GM21529 (cell line): ENCODE measurements at regions not wholly inside any gene's neighbourhood (a gene's known extent, or its start where the extent isn't known, plus 50 kb on each side); places are given as distances from the start of the nearest gene placed in this dataset.

Experiments
- ATAC-seq: cut with Tn5 transposase; IDR thresholded peaks from one replicate; pipeline ENCODE4 v1.9.1; 2021; ENCODE audit not compliant: unreplicated experiment

GRCh38 chr2:40886100-40886499, 434.2 kb upstream of the SLC8A1 start:
- ATAC-seq = no peak

- ATAC-seq = no peak
Measured at GRCh38 chr2:40886655-40887054, 434.8 kb upstream of the SLC8A1 start.

DNA sequence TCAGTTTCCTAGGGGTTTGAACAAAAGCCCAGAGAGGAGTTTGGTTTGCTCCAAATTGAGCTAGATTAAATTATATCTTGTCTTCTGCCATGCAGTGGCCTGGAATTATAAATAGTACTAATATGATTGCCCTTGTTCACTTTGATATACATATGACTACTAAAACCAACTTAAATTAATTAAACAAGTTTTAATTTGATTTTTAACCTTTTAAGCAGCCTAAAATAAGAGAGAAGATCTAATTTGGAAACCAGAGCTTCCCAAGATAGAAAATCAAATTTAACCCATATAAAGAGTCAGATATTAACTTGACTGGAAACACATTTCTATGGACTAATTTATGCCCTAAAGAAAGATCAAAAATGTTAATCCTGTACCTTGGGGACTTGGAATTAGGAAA, 444.5 kb upstream of the SLC8A1 start:
- ATAC-seq = no peak

DNA sequence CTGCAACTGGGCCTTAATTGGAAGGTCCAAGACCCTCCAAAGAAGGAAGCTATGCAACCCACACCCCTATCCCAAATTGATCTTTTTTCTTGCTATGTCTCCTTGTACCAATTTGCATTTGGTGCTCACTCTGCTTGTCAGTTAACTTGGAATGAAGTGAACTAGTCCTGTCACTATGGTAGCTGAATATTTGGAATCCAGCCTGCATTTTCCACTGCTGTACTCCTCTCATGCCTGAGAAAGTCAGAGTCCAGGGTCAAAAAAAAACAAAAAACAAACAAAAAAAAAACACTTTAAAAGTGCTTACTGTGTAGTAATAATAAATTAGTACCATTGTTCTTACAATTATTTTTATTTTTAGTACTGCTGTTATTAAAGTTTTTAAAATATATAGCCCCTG, 462.8 kb upstream of the SLC8A1 start:
- ATAC-seq = no peak

DNA sequence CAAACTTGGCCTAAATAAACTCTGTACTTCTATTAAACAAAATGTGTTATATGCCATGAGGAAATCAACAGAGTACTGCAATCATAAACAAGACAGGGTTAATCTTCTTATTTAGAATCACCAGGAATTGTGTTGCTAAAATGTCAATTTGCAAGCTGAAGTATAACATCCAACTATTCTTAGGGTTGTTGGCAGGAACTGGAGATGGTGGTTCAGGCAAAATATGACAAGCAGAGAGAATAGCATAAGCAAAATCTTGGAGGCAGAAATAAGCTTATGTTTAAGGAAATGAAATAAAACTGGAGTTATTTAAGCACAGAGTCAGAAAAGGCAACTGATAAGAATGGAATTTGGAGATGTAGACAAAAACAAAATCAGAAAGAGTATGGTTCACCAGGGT, 463.8 kb upstream of the SLC8A1 start:
- no peak for ATAC-seq

DNA sequence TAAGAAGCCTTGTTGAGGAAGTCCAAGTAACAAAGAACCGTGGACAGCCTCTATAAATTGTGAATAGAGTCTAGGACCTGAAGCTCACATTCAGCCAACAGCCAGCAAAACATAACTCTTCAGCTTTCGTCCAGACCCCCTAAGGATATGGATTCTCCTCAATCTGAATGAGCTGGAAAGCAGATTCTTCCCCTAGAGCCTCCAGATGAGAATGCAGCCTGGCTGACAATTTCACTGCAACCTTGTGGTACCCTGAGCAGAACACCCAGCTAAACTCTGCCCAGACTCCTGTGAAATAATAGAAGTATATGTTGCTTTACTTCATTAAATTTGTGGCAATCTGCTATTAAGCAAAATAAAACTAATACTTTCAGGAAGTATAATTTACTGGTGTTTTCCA, 483.5 kb upstream of the SLC8A1 start:
- ATAC-seq = no peak

GRCh38 chr2:40937284-40937683, 485.4 kb upstream of the SLC8A1 start:
- ATAC-seq = no peak

DNA sequence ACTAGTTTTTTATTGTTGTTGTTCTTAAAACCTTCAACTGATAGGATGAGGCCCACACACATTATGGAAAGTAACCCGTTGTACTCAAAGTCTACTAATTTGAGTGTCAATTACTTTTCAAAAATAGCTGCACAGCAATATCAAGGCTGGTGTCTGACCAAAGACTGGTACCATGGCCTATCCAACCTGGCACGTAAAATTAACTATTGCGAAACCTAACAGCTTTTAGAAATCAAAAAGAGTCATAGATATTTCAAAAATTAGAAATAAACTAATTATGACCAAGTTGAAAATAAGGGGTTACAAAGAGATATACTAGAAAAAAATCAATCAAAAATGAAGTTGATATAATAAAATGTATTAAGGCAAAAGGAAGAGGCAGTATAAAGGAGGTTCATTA, 501.5 kb upstream of the SLC8A1 start:
- no peak for ATAC-seq

GRCh38 chr2:40955042-40955441, 503.2 kb upstream of the SLC8A1 start:
- no peak for ATAC-seq

- no peak for ATAC-seq
Measured at GRCh38 chr2:40955635-40956034, 503.7 kb upstream of the SLC8A1 start.

DNA sequence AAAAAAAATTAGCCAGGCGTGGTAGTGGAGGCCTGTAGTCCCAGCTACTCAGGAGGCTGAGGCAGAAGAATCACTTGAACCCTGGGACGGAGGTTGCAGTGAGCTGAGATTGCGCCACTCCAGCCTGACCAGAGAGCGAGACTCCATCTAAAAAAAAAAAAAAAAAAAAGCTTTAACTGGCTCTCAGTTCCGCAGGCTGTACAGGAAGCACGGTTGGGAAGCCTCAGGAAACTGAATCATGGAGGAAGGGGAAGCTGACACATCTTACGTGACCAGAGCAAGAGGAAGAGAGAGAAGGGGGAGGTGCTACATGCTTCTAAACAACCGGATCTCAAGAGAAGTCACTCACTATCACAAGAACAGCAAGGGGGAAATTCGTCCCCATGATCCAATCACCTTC, 505.6 kb upstream of the SLC8A1 start:
- no peak for ATAC-seq

DNA sequence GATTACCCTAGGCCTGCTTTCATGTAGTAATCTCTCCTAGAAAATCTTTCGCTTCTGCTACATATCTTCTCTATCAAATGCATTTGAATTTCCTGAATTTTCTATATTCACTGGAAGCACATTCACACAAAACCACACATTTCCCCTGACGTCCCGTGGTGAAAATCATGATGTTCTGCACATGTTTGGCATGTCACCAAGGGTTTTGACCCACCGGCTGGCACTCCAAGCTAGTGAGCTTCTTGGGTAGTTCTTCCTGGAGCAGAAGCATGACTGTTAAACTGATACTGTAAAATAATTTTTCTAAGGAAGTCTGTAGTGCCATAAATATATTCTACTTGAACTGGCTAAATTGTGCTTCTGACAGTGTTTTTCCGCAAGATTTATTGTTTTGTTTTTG, 510.1 kb upstream of the SLC8A1 start:
- ATAC-seq = no peak

GRCh38 chr2:40964509-40965250, 512.8 kb upstream of the SLC8A1 start:
- no peak for ATAC-seq

GRCh38 chr2:40967451-40967850, 515.6 kb upstream of the SLC8A1 start:
- no peak for ATAC-seq

- ATAC-seq = no peak
Measured at GRCh38 chr2:40975151-40975550, 523.3 kb upstream of the SLC8A1 start.

DNA sequence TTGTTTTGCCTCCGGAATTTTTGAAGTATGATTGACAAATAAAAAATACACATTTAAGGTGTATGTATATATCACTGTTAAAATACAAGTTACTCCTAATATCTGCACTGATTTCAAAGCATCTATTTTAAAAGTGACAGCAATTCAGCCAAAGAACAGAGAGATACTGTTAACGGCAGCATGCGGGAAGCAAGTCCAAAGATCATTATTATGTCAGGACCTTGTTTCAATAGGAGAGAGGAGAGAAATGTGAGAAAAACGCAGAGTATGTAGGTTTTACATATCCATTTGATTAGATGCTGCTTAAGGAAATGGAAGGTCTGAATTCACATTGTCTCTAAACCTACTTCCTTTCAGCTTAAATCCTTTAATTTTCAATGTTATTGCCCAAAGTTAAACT, 545.5 kb upstream of the SLC8A1 start:
- ATAC-seq = no peak

DNA sequence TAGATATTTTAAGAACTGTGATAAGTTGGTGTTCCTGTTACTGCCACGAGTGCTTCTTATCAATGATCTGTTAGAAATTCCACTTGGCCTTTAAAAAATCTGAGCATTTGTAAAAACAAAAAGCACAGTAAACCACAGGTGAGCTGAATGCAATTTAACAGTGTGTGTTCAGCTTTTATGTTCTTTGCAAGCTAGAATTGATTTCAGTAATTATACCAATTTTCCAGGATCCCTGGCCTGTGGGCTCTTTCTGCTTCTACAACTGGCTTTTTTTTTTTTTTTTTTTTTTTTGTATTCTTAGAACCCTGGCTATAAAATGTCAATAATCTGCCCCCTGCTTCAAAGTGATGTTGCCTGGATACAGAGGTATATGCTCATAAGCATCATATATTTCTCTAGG, 548.5 kb upstream of the SLC8A1 start:
- no peak for ATAC-seq

DNA sequence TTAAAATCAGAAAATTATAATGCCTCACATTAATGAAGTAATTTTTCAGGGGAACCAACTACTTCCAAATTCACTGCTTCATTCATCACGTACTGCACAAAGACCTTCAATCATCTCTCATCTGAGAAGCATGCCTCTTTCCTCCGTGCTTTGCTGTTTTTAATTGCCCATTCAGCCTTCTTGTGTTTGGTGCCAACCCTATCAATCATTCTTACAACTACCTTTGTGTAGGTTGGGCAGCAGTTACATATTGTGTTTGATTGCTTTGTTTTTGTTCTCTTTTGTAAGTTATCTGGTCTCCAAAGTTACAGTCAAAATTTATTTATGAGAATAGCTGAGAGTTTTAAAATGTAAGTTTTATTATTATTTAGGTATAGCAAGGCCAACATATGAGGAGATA, 549.0 kb upstream of the SLC8A1 start:
- no peak for ATAC-seq

DNA sequence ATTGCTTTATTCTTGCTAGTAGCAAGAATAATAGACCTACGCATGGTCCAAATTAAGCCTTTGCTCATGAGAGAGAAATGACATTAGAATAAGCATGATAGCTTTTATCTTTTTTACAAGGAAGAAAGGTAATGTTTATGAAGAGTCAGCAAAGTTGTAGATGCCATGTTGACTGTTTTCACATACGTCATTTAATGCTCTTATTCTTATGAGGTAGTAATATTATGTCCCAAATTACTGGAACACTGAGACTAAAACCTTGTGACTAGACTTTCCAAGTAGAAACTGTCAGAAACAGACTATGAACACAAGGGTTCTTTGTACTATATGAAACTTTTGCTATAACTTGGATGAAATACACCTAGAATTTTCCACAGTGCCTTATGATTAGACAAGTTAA, 552.8 kb upstream of the SLC8A1 start:
- no peak for ATAC-seq

- no peak for ATAC-seq
Measured at GRCh38 chr2:41020358-41020757, 568.5 kb upstream of the SLC8A1 start.

DNA sequence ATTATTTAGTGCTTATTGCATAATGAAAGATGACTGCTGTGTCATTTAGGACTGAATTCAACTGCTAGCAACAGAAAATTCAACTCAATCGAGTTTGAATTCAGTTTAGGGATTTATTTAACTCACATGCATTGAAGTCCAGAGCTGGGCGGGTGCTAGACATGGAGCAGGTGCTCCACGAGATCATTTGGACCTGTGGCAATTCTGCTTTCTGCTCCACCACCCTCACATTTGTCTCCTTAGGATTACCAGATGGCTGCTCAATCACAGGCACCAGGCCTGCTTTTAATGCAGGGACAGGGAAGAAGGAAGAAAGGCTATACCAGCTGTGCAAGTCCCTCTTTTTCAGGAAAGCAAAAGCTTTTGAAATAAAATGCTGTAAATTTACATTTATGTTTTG, 572.9 kb upstream of the SLC8A1 start:
- ATAC-seq = no peak

- peak; percentile 73 for ATAC-seq
Measured at GRCh38 chr2:41026613-41027012, 574.7 kb upstream of the SLC8A1 start.

- no peak for ATAC-seq
Measured at GRCh38 chr2:41027095-41027494, 575.2 kb upstream of the SLC8A1 start.
